ENCODE measurements at regions not wholly inside any gene's neighbourhood (a gene's known extent, or its start where the extent isn't known, plus 50 kb on each side); places are given as distances from the start of the nearest gene placed in this dataset.

GRCh38 chr11:71383461-71383860 lies 64.7 kb downstream of the DHCR7 start:
- TF ChIP-seq CTCF (IDR thresholded peaks at IDR 0.05; ENCODE audit: borderline replicate concordance, control extremely low read depth, extremely low read depth, insufficient read depth, missing control alignments), result no peak
- in situ Hi-C loops (cut with MboI; ENCODE audit: low sequenced_read_pairs, unreplicated experiment), result no loop called here
- DNase-seq (ENCODE audit: low spot score), result no peak

- in situ Hi-C loops (cut with MboI; ENCODE audit: low sequenced_read_pairs, unreplicated experiment), result no loop called here
- TF ChIP-seq CTCF (IDR thresholded peaks at IDR 0.05; ENCODE audit: borderline replicate concordance, control extremely low read depth, extremely low read depth, insufficient read depth, missing control alignments), result no peak
- DNase-seq (ENCODE audit: low spot score), result no peak
Observed at GRCh38 chr11:71381781-71382505, 66.2 kb downstream of the DHCR7 start.

GRCh38 chr11:71379701-71380100 lies 68.5 kb downstream of the DHCR7 start:
- in situ Hi-C loops (cut with MboI; ENCODE audit: low sequenced_read_pairs, unreplicated experiment), result no loop called here
- DNase-seq (ENCODE audit: low spot score), result no peak
- no peak for TF ChIP-seq CTCF (IDR thresholded peaks at IDR 0.05; ENCODE audit: borderline replicate concordance, control extremely low read depth, extremely low read depth, insufficient read depth, missing control alignments)

- in situ Hi-C loops (cut with MboI; ENCODE audit: low sequenced_read_pairs, unreplicated experiment), result no loop called here
- DNase-seq (ENCODE audit: low spot score), result no peak
- TF ChIP-seq CTCF (IDR thresholded peaks at IDR 0.05; ENCODE audit: borderline replicate concordance, control extremely low read depth, extremely low read depth, insufficient read depth, missing control alignments), result no peak
Observed at GRCh38 chr11:71373791-71374454, 74.3 kb downstream of the DHCR7 start.

- no peak for TF ChIP-seq CTCF (IDR thresholded peaks at IDR 0.05; ENCODE audit: borderline replicate concordance, control extremely low read depth, extremely low read depth, insufficient read depth, missing control alignments)
- in situ Hi-C loops (cut with MboI; ENCODE audit: low sequenced_read_pairs, unreplicated experiment), result no loop called here
Observed at GRCh38 chr11:71372693-71373657, 75.2 kb downstream of the DHCR7 start.

GRCh38 chr11:71371674-71372069 lies 76.5 kb downstream of the DHCR7 start:
- DNase-seq (ENCODE audit: low spot score), result no peak
- no peak for TF ChIP-seq CTCF (IDR thresholded peaks at IDR 0.05; ENCODE audit: borderline replicate concordance, control extremely low read depth, extremely low read depth, insufficient read depth, missing control alignments)
- in situ Hi-C loops (cut with MboI; ENCODE audit: low sequenced_read_pairs, unreplicated experiment), result no loop called here

More at GRCh38 chr11:71372693-71373657, 75.2 kb downstream of the DHCR7 start:
- no peak for DNase-seq (ENCODE audit: low spot score)
